Breast epithelium (tissue), 3 donors: ENCODE measurements at regions not wholly inside any gene's neighbourhood (a gene's known extent, or its start where the extent isn't known, plus 50 kb on each side); places are given as distances from the start of the nearest gene placed in this dataset.

Experiments
- CTCF ChIP-seq, 3 donors: fragments of 450-650 bp; IDR thresholded peaks; one replicate each; pipeline ENCODE4 v1.5.1; 2016 to 2017; ENCODE audit warnings: antibody characterized with exemption in 3 of 3, mild to moderate bottlenecking in 3 of 3, moderate library complexity in 3 of 3
- POLR2A ChIP-seq: fragments of 450-650 bp; IDR thresholded peaks from one replicate; pipeline ENCODE4 v1.6.1; 2016; ENCODE audit warnings: antibody characterized with exemption, mild to moderate bottlenecking, moderate library complexity

DNA sequence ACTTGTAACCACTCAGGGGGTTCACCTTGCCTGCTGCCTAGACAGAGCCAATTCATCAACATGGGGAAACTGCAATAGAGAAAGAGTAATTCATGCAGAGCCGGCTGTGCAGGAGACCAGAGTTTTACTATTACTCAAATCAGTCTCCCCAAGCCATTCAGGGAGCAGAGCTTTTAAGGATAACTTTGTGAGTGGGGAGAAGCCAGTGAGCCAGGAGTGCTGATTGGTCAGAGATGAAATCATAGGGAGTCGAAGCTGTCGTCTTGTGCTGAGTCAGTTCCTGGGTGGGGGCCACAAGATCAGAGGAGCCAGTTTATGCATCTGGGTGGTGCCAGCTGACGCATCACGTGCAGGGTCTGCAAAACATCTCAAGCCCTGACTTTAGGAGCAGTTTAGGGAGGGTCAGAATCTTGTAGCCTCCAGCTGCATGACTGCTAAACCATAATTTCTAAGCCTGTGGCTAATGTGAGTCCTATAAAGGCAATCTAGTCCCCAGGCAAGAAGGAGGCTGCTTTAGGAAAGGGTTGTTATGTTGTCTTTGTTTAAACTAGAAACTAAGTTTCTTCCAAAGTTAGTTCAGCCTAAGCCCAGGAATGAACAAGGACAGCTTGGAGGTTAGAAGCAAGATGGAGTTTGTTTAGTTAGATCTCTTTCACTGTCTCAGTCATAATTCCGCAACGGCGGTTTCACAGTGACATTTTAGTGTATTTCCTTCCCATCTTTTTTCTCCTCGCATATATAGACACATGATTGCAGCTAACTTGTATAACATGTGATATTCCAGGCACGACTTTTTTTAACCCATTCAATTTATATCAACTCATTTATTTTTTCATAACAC, 68.9 kb upstream of the NCOR2 start:
- no peak for TF ChIP-seq CTCF (IDR thresholded peaks at IDR 0.05)
- no peak for TF ChIP-seq POLR2A
